GM12873 (cell line): ENCODE measurements at regions not wholly inside any gene's neighbourhood (a gene's known extent, or its start where the extent isn't known, plus 50 kb on each side); places are given as distances from the start of the nearest gene placed in this dataset.

Experiments used
- CTCF ChIP-seq: IDR thresholded peaks from 2 replicates; pipeline ENCODE4 v1.5.1; 2012; ENCODE audit warnings: low read depth, mild to moderate bottlenecking, moderate library complexity, low read length, control low read depth; ENCODE audit not compliant: insufficient read depth; ENCODE audit errors: missing control alignments

- no peak for TF ChIP-seq CTCF
Measured at GRCh38 chr16:52874042-52874441, 178.7 kb downstream of the CHD9NB start.

GRCh38 chr16:52872731-52873130 lies 180.0 kb downstream of the CHD9NB start:
- no peak for TF ChIP-seq CTCF

GRCh38 chr16:52871481-52871880 lies 181.2 kb downstream of the CHD9NB start:
- no peak for TF ChIP-seq CTCF

- no peak for TF ChIP-seq CTCF
Measured at GRCh38 chr16:52869243-52869642, 183.5 kb downstream of the CHD9NB start.

GRCh38 chr16:52863000-52863399 lies 189.7 kb downstream of the CHD9NB start:
- no peak for TF ChIP-seq CTCF

GRCh38 chr16:52861614-52862022 lies 191.1 kb downstream of the CHD9NB start:
- TF ChIP-seq CTCF = no peak

GRCh38 chr16:52855463-52855862 lies 197.2 kb downstream of the CHD9NB start:
- no peak for TF ChIP-seq CTCF

- TF ChIP-seq CTCF = no peak
Measured at GRCh38 chr16:52852978-52853377, 199.7 kb downstream of the CHD9NB start.
